GM19035 (cell line): ENCODE measurements at regions not wholly inside any gene's neighbourhood (a gene's known extent, or its start where the extent isn't known, plus 50 kb on each side); places are given as distances from the start of the nearest gene placed in this dataset.
"Not testable (repeated sequence)": the region's sequence is repeated elsewhere in the genome, so short reads cannot be mapped to it uniquely, and the experiment has no call there.

ENCODE experiments used
- ATAC-seq: cut with Tn5 transposase; IDR thresholded peaks from one replicate; pipeline ENCODE4 v1.9.1; 2021; ENCODE audit not compliant: unreplicated experiment

GRCh38 chr18:22563164-22563583 is 145.5 kb upstream of the CTAGE1 start:
- peak; percentile 70 for ATAC-seq

- no peak for ATAC-seq
Measured at GRCh38 chr18:22564036-22564435, 146.3 kb upstream of the CTAGE1 start.

- ATAC-seq = no peak
Measured at GRCh38 chr18:22566703-22567420, 149.1 kb upstream of the CTAGE1 start.

GRCh38 chr18:22567794-22568193 is 150.1 kb upstream of the CTAGE1 start:
- no peak for ATAC-seq

- no peak for ATAC-seq
Measured at GRCh38 chr18:22570492-22570891, 152.8 kb upstream of the CTAGE1 start.

GRCh38 chr18:22572341-22572740 is 154.6 kb upstream of the CTAGE1 start:
- no peak for ATAC-seq

- ATAC-seq = no peak
Measured at GRCh38 chr18:22579271-22579670, 161.6 kb upstream of the CTAGE1 start.

- no peak for ATAC-seq
Measured at GRCh38 chr18:22585333-22585732, 167.6 kb upstream of the CTAGE1 start.

- no peak for ATAC-seq
Measured at GRCh38 chr18:22585821-22586220, 168.1 kb upstream of the CTAGE1 start.

GRCh38 chr18:22591222-22591621 is 173.5 kb upstream of the CTAGE1 start:
- no peak for ATAC-seq

- no peak for ATAC-seq
Measured at GRCh38 chr18:22594155-22594690, 176.5 kb upstream of the CTAGE1 start.

- no peak for ATAC-seq
Measured at GRCh38 chr18:22601481-22601880, 183.8 kb upstream of the CTAGE1 start.

GRCh38 chr18:22602456-22602855 is 184.7 kb upstream of the CTAGE1 start:
- ATAC-seq = not testable (repeated sequence)

GRCh38 chr18:22603902-22604301 is 186.2 kb upstream of the CTAGE1 start:
- no peak for ATAC-seq

- no peak for ATAC-seq
Measured at GRCh38 chr18:22604390-22604985, 186.8 kb upstream of the CTAGE1 start.

GRCh38 chr18:22604986-22605421 is 187.3 kb upstream of the CTAGE1 start:
- no peak for ATAC-seq

GRCh38 chr18:22605736-22606135 is 188.0 kb upstream of the CTAGE1 start:
- no peak for ATAC-seq

GRCh38 chr18:22606563-22607283 is 189.0 kb upstream of the CTAGE1 start:
- ATAC-seq = no peak

- no peak for ATAC-seq
Measured at GRCh38 chr18:22607284-22607635, 189.5 kb upstream of the CTAGE1 start.

- no peak for ATAC-seq
Measured at GRCh38 chr18:22608847-22609246, 191.1 kb upstream of the CTAGE1 start.

- ATAC-seq = no peak
Measured at GRCh38 chr18:22609642-22610041, 191.9 kb upstream of the CTAGE1 start.
